ENCODE measurements at regions not wholly inside any gene's neighbourhood (a gene's known extent, or its start where the extent isn't known, plus 50 kb on each side); places are given as distances from the start of the nearest gene placed in this dataset.

GRCh38 chr20:6703047-6703446 is 64.4 kb upstream of the BMP2 start:
- no peak for TF ChIP-seq ZSCAN20 (CRISPR knock-in tag; IDR thresholded peaks at IDR 0.05)
- no peak for TF ChIP-seq CTCF (IDR thresholded peaks at IDR 0.05)
- no peak for TF ChIP-seq RCOR1 (IDR thresholded peaks at IDR 0.05; ENCODE audit: low read depth, low read length)
- no peak for TF ChIP-seq FOSL2 (IDR thresholded peaks at IDR 0.05)
- no peak for TF ChIP-seq FOSL2 (CRISPR knock-in tag; IDR thresholded peaks at IDR 0.05)
- no peak for TF ChIP-seq REST (IDR thresholded peaks at IDR 0.05)
- no peak for TF ChIP-seq EP300 (IDR thresholded peaks at IDR 0.05)
- no peak for TF ChIP-seq POLR2A (IDR thresholded peaks at IDR 0.05; ENCODE audit: low read length)
- no peak for TF ChIP-seq CBX2 (IDR thresholded peaks at IDR 0.05; ENCODE audit: borderline replicate concordance, low read depth)
- TF ChIP-seq JUNB (IDR thresholded peaks at IDR 0.05), result no peak

Measured in A549 (cell line).